GM12875 (cell line): ENCODE measurements at regions not wholly inside any gene's neighbourhood (a gene's known extent, or its start where the extent isn't known, plus 50 kb on each side); places are given as distances from the start of the nearest gene placed in this dataset.

Experiments used
- H3K4me3 ChIP-seq: one replicate; pipeline ENCODE4 v1.5.1; 2011; ENCODE audit warnings: low read depth, low read length, control low read depth
- CTCF ChIP-seq: IDR thresholded peaks from 2 replicates; pipeline ENCODE4 v1.5.1; 2011; ENCODE audit warnings: low read depth, mild to moderate bottlenecking, control low read depth, inconsistent platforms, low read length, moderate library complexity, borderline replicate concordance; ENCODE audit not compliant: insufficient read depth

GRCh38 chr2:239897596-239898235 is 127.4 kb downstream of the NDUFA10 start:
- TF ChIP-seq CTCF: no peak
- H3K4me3 ChIP-seq: no peak overlapping the region

- TF ChIP-seq CTCF: no peak
These were observed 129.1 kb downstream of the NDUFA10 start for GRCh38 chr2:239896075-239896474.

GRCh38 chr2:239895669-239896068 is 129.5 kb downstream of the NDUFA10 start:
- no peak overlapping the region for H3K4me3 ChIP-seq
- no peak for TF ChIP-seq CTCF

More at GRCh38 chr2:239896075-239896474, 129.1 kb downstream of the NDUFA10 start:
- no peak overlapping the region for H3K4me3 ChIP-seq

GRCh38 chr2:239895116-239895515 is 130.0 kb downstream of the NDUFA10 start:
- TF ChIP-seq CTCF: no peak
- H3K4me3 ChIP-seq: no peak overlapping the region

- TF ChIP-seq CTCF: no peak
- H3K4me3 ChIP-seq: no peak overlapping the region
These were observed 130.9 kb downstream of the NDUFA10 start for GRCh38 chr2:239894276-239894675.

DNA sequence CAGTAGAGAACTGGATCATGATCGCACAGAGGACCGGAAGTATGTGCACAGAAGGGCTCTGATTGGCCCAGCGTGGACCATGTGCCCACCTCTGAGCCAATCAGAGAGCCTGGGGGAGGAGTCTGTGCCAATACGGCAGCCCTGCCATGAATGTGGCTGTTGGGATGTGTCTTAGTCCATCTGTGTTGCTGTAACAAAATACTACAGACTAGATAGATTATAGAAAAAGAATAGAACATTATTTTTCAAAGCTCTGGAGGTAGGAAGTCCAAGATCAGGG is 132.0 kb downstream of the NDUFA10 start:
- no peak overlapping the region for H3K4me3 ChIP-seq
- TF ChIP-seq CTCF: no peak

DNA sequence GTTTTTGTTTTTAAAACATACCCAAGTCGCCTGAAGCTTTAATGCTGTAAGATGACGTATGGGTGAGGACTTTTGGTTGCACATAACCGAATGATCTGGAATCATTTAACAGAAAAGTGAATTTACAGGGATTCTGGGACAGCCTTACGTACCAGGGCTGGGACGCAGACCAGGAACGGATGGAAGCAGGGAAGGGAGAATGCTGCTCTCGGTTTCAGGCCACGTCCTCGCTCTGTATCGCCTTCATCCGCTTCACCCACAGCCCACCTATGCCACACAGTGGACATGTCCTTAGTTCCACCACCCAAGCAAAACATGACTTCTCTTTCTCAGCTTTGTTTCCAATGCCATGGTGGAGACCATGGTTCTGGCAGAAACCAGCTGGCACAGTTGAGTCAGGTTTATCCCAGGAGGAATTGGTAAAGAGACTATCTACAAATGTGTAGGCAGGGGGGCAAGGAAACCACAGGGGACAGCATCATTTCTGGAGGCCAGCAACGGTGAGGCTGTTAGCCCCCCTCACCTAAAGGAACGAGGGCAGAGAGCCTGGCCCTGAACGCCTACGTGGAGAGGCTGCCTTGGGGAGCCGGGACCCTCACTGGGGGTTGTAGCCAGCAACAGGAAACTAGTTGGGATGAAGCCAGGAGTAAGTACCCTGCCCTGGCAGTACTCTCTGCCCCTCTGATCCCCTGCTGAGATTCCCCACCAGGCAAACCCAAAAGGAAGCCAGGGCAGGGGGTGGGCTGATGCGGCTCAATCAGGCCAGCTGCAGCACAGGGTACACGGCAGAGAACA is 132.5 kb downstream of the NDUFA10 start:
- no peak overlapping the region for H3K4me3 ChIP-seq
- no peak for TF ChIP-seq CTCF
